ENCODE measurements at regions not wholly inside any gene's neighbourhood (a gene's known extent, or its start where the extent isn't known, plus 50 kb on each side); places are given as distances from the start of the nearest gene placed in this dataset.

- TF ChIP-seq EZH2 (IDR thresholded peaks at IDR 0.05; ENCODE audit: low read depth, unreplicated experiment) (no peak), CTCF (conservative IDR thresholded peaks at IDR 0.05; ENCODE audit: low read depth in 2 of 2) (no peak), ZNF114 (CRISPR knock-in tag; IDR thresholded peaks at IDR 0.05) (no peak)
Measured at GRCh38 chr4:64846417-64846816, 437.2 kb upstream of the TECRL start.

All from GM23338 (cell line).